C4-2B (cell line): ENCODE measurements at regions not wholly inside any gene's neighbourhood (a gene's known extent, or its start where the extent isn't known, plus 50 kb on each side); places are given as distances from the start of the nearest gene placed in this dataset.

ENCODE experiments used
- ZFX ChIP-seq: fragments of 450-650 bp; IDR thresholded peaks from 2 replicates; pipeline ENCODE4 v1.6.1; 2017
- TF ChIP-seq, protein P1 (sequence below): fragments of 450-650 bp; conservative IDR thresholded peaks from 2 replicates; pipeline ENCODE4 v1.5.1; 2017; ENCODE audit warnings: mild to moderate bottlenecking

DNA sequence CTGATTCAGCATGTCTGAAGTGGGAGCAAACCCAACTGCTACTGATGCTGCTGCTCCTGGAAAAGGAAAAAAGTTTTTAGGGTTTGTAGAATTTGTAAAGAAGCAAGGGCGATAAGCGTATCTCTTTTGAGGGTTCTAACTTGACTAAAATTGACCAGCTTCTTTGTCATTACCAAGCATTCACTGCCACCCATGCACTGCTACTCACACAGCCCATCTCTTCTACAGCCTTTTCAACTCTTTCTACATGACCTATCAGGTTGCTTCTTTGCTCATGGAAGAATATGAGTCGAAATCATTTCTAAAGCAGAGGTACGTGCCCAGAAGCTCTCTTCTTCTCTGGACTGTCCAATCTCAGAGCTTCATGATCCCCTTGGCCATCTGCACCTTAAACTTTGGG, 570.9 kb downstream of the EPHA7 start:
- TF ChIP-seq, protein P1, sequence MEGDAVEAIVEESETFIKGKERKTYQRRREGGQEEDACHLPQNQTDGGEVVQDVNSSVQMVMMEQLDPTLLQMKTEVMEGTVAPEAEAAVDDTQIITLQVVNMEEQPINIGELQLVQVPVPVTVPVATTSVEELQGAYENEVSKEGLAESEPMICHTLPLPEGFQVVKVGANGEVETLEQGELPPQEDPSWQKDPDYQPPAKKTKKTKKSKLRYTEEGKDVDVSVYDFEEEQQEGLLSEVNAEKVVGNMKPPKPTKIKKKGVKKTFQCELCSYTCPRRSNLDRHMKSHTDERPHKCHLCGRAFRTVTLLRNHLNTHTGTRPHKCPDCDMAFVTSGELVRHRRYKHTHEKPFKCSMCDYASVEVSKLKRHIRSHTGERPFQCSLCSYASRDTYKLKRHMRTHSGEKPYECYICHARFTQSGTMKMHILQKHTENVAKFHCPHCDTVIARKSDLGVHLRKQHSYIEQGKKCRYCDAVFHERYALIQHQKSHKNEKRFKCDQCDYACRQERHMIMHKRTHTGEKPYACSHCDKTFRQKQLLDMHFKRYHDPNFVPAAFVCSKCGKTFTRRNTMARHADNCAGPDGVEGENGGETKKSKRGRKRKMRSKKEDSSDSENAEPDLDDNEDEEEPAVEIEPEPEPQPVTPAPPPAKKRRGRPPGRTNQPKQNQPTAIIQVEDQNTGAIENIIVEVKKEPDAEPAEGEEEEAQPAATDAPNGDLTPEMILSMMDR, result no peak
- TF ChIP-seq ZFX, result no peak
